Ammon's horn (tissue), 1 donor: ENCODE measurements at regions not wholly inside any gene's neighbourhood (a gene's known extent, or its start where the extent isn't known, plus 50 kb on each side); places are given as distances from the start of the nearest gene placed in this dataset.

Experiments used
- DNase-seq: peaks from one replicate; pipeline ENCODE4 v3.0.0-alpha.2; 2016; ENCODE audit warnings: low spot score

- DNase-seq: no peak
Measured at GRCh38 chr6:163951326-163951725, 536.8 kb downstream of the QKI start.

GRCh38 chr6:163950159-163950558 lies 535.6 kb downstream of the QKI start:
- DNase-seq: no peak

DNA sequence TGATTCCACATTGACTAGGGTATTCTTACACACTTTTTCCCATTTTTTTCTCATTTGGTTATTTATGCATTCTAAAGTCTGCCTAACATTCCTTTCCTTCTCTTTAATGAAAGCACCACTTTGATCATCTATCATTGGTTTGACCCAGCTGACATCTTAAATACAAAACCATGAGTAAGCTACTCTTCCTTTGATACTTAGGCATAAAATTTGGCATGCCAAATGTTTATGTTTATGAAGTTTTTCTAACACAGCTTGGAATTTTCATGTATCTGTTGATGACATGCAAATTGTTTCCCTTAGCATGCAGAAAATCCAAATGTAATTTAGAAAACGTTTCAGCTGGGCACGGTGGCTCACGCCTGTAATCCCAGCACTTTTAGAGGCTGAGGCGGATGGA lies 534.9 kb downstream of the QKI start:
- no peak for DNase-seq

GRCh38 chr6:163948250-163948649 lies 533.7 kb downstream of the QKI start:
- no peak for DNase-seq

DNA sequence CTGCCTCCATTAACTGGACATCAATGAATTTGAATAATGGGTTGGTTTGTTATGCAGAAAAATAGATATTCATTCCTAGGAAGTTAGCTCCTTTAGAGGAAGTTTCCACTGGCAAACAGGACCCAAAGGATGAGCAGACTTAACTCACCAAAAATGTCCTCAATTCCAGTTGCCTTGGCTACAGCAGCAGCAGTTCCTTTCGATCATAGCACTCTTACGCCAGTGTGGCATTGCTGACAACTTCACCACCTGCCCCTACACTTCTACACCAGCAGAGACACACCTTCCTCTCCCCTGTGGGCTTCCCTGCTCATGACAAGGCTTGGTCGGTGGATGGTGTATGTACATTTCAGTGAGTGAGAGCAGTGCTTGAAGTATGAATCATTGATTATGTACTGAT lies 532.8 kb downstream of the QKI start:
- peak; percentile 25 for DNase-seq

GRCh38 chr6:163946437-163946836 lies 531.9 kb downstream of the QKI start:
- DNase-seq: peak; percentile 39

GRCh38 chr6:163945808-163946207 lies 531.3 kb downstream of the QKI start:
- DNase-seq: peak; percentile 66

GRCh38 chr6:163944897-163945296 lies 530.4 kb downstream of the QKI start:
- peak; percentile 52 for DNase-seq

DNA sequence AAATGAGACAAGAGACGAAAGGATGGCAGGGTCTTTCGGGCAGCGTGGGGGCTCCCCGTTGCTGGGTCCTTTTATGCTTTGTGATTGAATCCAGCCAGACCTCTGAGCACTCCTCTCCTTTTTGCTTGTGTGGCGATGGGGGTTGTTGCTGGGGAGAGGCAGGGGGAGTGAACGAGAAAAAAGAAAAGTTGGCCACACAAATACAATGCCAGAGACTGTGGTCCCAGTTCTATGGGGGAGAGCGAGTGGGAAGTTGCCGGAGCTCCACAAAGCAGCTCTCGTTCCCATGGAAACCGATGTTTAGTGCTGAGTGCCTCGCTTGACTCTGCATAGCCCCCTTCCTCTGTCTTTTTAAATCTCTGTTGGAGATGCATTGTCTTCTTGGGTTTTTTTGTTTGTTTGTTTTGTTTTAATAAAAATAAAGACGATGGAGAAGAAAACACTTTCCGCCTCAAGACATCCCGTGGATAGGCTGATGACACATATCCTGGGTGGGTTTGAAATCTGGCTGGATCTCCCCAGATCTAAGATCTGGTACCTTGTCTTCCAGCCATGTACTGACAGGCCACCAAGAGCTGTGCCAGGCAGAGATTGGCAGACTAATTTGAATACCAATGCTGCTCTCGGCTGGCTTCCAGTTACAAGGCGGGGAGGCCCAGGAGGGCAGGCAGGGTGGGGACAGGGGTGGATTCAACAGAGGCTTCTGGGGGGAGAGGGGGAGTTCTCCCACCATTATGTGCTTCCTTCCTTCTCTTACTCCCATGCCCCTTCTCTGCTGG lies 529.3 kb downstream of the QKI start:
- peak; percentile 92 for DNase-seq

GRCh38 chr6:163942790-163943189 lies 528.3 kb downstream of the QKI start:
- DNase-seq: no peak

GRCh38 chr6:163941624-163941976 lies 527.1 kb downstream of the QKI start:
- no peak for DNase-seq

DNA sequence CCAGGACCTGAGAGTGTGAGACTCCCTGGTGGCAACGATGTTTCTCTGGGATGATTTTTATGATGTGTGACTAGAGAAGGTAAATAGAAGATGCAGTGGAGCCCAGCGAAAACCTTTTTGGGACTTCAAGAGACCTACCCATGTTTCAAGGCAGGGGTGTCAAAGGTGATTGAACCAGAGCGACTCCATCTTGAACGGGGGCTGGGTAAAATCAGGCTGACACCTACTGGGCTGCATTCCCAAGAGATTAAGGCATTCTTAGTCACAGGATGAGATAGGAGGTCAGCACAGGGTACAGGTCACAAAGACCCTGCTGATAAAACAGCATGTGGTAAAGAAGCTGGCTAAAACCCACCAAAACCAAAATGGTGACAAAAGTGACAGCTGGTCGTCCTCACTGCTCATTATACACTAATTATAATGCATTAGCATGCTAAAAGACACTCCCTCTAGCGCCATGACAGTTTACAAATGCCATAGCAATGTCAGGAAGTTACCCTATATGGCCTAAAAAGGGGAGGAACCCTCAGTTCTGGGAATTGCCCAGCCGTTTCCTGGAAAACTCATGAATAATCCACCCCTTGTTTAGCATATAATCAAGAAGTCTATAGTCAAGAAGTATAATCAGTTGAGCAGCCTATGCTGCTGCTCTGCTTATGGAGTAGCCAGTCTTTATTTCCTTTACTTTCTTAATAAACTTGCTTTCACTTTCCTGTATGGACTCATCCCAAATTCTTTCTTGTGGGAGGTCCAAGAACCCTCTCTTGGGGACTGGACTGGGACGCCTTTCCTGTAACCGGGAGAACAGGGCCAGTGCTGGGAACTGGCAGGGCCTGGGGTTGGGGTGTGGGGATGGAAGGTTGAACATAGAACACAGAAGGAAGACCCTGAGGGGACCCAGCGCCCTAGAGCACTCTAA lies 526.4 kb downstream of the QKI start:
- no peak for DNase-seq

DNA sequence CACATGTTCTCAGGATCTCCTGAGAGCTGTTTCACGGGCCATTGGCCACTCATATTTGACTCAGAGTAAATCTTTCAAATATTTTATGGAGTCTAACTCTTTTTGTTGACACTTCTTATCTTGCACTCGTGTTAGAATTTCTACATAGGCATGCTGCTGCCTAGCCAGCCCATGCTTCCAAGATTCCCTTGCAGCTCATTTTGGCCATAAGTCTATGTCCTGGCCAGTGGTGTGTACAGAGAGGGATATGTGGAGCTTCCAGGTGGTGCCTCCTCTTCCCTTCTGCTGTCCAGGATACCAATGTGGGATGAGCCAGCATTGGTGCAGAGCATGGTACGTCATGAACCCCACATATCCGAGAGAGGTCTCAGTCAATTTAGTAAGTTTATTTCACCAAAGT lies 522.6 kb downstream of the QKI start:
- DNase-seq: no peak

DNA sequence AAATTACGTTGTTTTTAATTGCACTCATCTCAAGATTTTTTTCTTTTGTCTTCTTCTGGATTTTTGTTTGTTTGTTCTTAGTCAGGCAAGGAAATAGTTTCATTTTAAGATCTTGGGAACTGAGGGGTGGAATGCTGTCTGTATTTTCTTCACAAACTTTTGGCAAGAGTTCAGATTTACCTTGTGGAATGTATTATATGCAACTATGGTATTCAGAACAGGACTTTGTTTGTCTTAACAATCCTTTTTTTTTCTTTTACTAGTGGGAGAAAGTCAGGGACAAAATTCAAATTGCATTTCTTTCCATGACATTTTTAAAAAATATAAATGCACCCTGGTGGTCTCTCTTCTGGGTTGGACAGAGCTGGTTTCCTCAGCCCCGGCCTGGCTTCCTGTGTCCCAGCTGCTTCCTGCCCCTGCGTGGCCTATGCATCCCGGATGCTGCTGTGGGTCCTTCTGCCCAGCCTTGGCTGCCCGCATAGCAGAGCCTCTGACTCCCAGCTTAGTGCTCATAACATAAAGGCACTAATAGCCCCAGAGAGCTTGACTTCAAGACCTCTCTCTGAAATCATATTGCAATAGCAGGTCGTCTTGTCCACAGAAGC lies 520.7 kb downstream of the QKI start:
- no peak for DNase-seq

GRCh38 chr6:163930012-163930411 lies 515.5 kb downstream of the QKI start:
- no peak for DNase-seq

DNA sequence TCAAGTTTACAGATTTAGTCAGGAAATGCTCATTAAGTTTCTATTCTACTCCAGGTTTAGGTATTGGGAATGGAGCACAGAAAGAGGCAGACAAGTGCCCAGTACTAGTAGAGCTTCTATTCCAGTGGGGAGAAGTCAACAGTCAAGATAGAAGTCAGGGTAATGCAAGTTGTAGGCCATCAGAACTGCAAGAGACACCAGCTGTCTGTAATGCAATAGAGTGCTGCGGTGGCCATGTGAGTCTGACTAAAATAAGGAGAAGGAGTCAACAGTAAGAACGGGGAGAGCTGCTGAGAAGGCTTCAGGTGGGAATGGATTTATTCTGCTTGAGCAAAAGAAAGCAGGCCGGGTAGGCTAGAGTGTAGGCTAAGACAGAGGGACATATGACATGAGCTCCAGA lies 515.0 kb downstream of the QKI start:
- no peak for DNase-seq

- DNase-seq: peak; percentile 79
Measured at GRCh38 chr6:163926642-163927041, 512.1 kb downstream of the QKI start.

DNA sequence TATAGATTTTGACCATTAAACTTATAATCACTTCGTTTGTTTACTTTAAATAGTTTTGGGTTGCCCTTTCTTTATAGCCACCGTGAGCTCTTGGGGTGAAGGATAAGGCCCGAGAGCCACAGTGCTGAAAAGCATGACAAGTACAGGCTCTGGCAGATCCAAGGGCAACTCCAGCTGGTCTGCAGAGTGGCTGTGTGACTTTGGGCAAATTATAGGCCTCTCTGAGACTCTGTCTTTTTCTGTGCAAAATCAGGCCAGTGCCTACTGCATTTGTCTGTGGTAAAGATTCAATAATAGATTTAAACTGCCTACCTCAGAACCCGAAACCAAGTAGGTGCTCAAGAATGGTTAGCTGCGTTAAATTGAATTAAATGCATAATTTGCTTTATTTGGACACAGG lies 511.3 kb downstream of the QKI start:
- no peak for DNase-seq

DNA sequence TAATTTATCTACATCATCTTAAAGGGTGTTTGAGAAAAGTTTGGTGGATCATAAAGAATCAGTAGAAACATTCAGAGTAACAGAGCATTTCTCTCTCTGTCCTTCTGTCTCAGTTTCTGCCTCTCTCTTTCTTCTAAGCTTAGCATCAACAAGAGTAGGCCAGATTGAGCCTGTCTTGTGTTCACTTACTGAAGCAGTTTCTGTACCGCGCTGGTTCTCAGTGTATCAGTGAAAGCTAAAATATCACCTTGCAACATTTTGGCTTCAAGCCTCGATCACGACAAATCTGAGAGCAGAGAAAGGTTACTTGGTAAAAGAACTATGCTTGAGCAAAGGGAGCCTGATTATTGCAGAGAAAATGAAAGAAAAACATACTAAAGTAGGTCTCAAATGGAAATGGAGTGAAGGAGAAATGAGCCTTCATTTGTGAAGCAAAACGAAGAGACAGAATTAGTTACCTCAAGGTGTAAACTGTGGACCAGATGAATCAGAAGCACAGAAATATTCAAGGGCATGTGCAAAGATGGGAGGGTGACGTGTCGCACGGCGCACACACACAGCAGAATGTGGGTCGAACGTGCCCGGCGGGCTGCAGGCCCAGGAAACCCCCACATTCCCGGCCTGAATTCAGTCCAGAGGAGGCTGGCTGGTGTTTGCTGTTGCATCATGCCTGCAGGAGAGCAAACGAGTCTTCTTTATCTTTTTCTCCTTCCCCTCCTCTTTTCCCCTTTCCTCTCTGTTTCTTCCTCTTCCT lies 509.3 kb downstream of the QKI start:
- peak; percentile 29 for DNase-seq

GRCh38 chr6:163922562-163922961 lies 508.0 kb downstream of the QKI start:
- no peak for DNase-seq

- DNase-seq: no peak
Measured at GRCh38 chr6:163919652-163920051, 505.1 kb downstream of the QKI start.
